Activated naive CD4-positive, alpha-beta T cell treated with anti-CD3 and anti-CD28 coated beads for 36 hours (primary cell): ENCODE measurements at regions not wholly inside any gene's neighbourhood (a gene's known extent, or its start where the extent isn't known, plus 50 kb on each side); places are given as distances from the start of the nearest gene placed in this dataset.

Experiments used
- CTCF ChIA-PET: fragments of 350-600 bp; sonication (Branson Sonifier 250); formaldehyde crosslinking; loops from one replicate; lab custom pipeline; 2021; ENCODE audit warnings: antibody characterized with exemption; lab: Charles Lee
- DNase-seq: peaks from one replicate; pipeline ENCODE4 v3.0.0-alpha.2; 2020
- H3K27ac Mint-ChIP-seq: one replicate; pipeline ENCODE4 v1.8.0; 2021; ENCODE audit warnings: mild to moderate bottlenecking, mixed read lengths
- H3K27me3 Mint-ChIP-seq: one replicate; pipeline ENCODE4 v1.8.0; 2021; ENCODE audit warnings: low read depth, mixed read lengths
- H3K36me3 Mint-ChIP-seq: one replicate; pipeline ENCODE4 v1.8.0; 2021; ENCODE audit warnings: low read depth, mixed read lengths
- H3K4me1 Mint-ChIP-seq: one replicate; pipeline ENCODE4 v1.8.0; 2021; ENCODE audit warnings: low read depth, mixed read lengths
- H3K4me3 Mint-ChIP-seq: one replicate; pipeline ENCODE4 v1.8.0; 2021; ENCODE audit warnings: mild to moderate bottlenecking, moderate library complexity, mixed read lengths
- H3K9me3 Mint-ChIP-seq: one replicate; pipeline ENCODE4 v1.8.0; 2021; ENCODE audit warnings: mixed read lengths
- intact Hi-C: fragments of 100-400 bp; cut with micrococcal nuclease; formaldehyde crosslinking; loops from one replicate; pipeline ENCODE4 v1.15.1; 2023

DNA sequence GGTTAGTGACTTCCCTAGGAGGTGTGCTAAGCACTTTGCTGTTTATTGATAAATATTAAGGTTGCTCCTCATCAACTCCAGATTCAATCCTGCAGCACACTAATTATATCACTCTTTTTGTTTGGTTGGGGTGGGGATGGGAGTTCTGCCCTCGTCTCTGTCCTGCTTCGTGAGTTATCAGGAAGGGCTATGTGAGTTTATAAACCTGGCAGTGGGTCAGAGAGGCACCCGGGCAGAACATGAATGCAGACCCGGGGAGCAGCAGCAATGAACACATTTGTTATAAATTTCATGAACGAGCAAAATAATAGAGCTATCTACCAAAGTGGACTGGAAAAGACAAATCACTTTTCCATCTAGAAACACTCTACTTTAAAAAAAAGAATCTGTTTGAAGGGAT is 125.5 kb upstream of the WWC1 start:
- DNase-seq, result no peak
- H3K9me3 Mint-ChIP-seq, result no peaks in the 10 kb centered on the region
- peaks cover 2% of the 10 kb centered on the region for H3K27me3 Mint-ChIP-seq
- no peaks in the 10 kb centered on the region for H3K36me3 Mint-ChIP-seq
- intact Hi-C loops, result no loop called here
- H3K4me1 Mint-ChIP-seq, result peaks cover 4% of the 10 kb centered on the region
- H3K27ac Mint-ChIP-seq, result no peak overlapping the region
- CTCF ChIA-PET, result interaction anchor here (0.6 kb wide), 1 partner anchor 891 kb away, joined by 3 read pairs; no protein-coding TSS in a partner anchor
- no peak overlapping the region for H3K4me3 Mint-ChIP-seq

DNA sequence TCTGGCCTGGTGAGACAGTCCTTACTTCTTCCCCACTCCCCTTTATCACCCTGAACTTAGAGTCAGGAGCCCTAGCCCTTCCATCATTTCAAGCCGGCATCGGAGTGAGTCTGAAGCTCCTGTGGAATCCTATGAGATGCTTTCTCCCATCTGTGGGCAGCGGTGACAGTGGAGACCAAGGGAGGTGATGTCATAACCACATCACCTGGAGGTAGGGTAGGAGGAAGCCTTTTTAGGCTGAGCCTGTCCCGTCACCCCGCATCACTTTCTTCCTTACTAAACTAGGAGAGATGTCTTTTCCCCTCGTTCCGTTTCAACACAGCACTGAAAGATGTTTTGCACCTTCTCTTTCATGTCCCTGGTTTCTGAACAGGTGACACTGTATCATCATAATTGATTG is 124.1 kb upstream of the WWC1 start:
- no peaks in the 10 kb centered on the region for H3K9me3 Mint-ChIP-seq
- no peaks in the 10 kb centered on the region for H3K36me3 Mint-ChIP-seq
- H3K27me3 Mint-ChIP-seq, result peaks cover 2% of the 10 kb centered on the region
- DNase-seq, result no peak
- CTCF ChIA-PET, result no interaction called here
- H3K27ac Mint-ChIP-seq, result no peak overlapping the region
- H3K4me1 Mint-ChIP-seq, result peaks cover 4% of the 10 kb centered on the region
- no peak overlapping the region for H3K4me3 Mint-ChIP-seq
- intact Hi-C loops, result no loop called here

- Mint-ChIP-seq H3K36me3 (no peaks in the 10 kb centered on the region), H3K27me3 (peaks cover 2% of the 10 kb centered on the region), H3K27ac (no peak overlapping the region), H3K9me3 (no peaks in the 10 kb centered on the region), H3K4me1 (peaks cover 4% of the 10 kb centered on the region), H3K4me3 (no peak overlapping the region)
- CTCF ChIA-PET, result interaction anchor here (1.0 to 1.3 kb wide), 2 partner anchors 15 to 50 kb away, joined by 3 to 4 read pairs; no protein-coding TSS in a partner anchor
- intact Hi-C loops, result no loop called here
- DNase-seq, result no peak
These were observed 122.3 kb upstream of the WWC1 start for GRCh38 chr5:168168978-168169698.

- H3K4me1 Mint-ChIP-seq, result peaks cover 4% of the 10 kb centered on the region
- no peaks in the 10 kb centered on the region for H3K9me3 Mint-ChIP-seq
- peaks cover 2% of the 10 kb centered on the region for H3K27me3 Mint-ChIP-seq
- CTCF ChIA-PET, result interaction anchor here (0.8 to 1.0 kb wide), 2 partner anchors 10 to 15 kb away, joined by 3 read pairs; no protein-coding TSS in a partner anchor
- H3K4me3 Mint-ChIP-seq, result no peak overlapping the region
- no peak for DNase-seq
- H3K27ac Mint-ChIP-seq, result no peak overlapping the region
- intact Hi-C loops, result no loop called here
- no peaks in the 10 kb centered on the region for H3K36me3 Mint-ChIP-seq
These were observed 121.7 kb upstream of the WWC1 start for GRCh38 chr5:168169791-168170190.

- no peaks in the 10 kb centered on the region for H3K9me3 Mint-ChIP-seq
- DNase-seq, result no peak
- H3K4me1 Mint-ChIP-seq, result no peaks in the 10 kb centered on the region
- H3K27ac Mint-ChIP-seq, result no peak overlapping the region
- peaks cover 2% of the 10 kb centered on the region for H3K27me3 Mint-ChIP-seq
- no peak overlapping the region for H3K4me3 Mint-ChIP-seq
- no peaks in the 10 kb centered on the region for H3K36me3 Mint-ChIP-seq
- intact Hi-C loops, result no loop called here
- CTCF ChIA-PET, result interaction anchor here (0.6 kb wide), 1 partner anchor 26 kb away, joined by 4 read pairs; no protein-coding TSS in a partner anchor
These were observed 119.3 kb upstream of the WWC1 start for GRCh38 chr5:168171901-168172759.

- DNase-seq, result no peak
- Mint-ChIP-seq H3K4me3 (no peak overlapping the region), H3K4me1 (no peaks in the 10 kb centered on the region), H3K27ac (no peak overlapping the region), H3K36me3 (no peaks in the 10 kb centered on the region), H3K27me3 (no peaks in the 10 kb centered on the region), H3K9me3 (no peaks in the 10 kb centered on the region)
- intact Hi-C loops, result no loop called here
- CTCF ChIA-PET, result interaction anchor here (0.6 kb wide), 1 partner anchor 25 kb away, joined by 4 read pairs; no protein-coding TSS in a partner anchor
These were observed 118.7 kb upstream of the WWC1 start for GRCh38 chr5:168172760-168173223.

- H3K27ac Mint-ChIP-seq, result no peak overlapping the region
- no peak for DNase-seq
- intact Hi-C loops, result no loop called here
- H3K4me1 Mint-ChIP-seq, result no peaks in the 10 kb centered on the region
- H3K27me3 Mint-ChIP-seq, result no peaks in the 10 kb centered on the region
- no peak overlapping the region for H3K4me3 Mint-ChIP-seq
- CTCF ChIA-PET, result no interaction called here
- no peaks in the 10 kb centered on the region for H3K36me3 Mint-ChIP-seq
- no peaks in the 10 kb centered on the region for H3K9me3 Mint-ChIP-seq
These were observed 117.1 kb upstream of the WWC1 start for GRCh38 chr5:168174376-168174775.

DNA sequence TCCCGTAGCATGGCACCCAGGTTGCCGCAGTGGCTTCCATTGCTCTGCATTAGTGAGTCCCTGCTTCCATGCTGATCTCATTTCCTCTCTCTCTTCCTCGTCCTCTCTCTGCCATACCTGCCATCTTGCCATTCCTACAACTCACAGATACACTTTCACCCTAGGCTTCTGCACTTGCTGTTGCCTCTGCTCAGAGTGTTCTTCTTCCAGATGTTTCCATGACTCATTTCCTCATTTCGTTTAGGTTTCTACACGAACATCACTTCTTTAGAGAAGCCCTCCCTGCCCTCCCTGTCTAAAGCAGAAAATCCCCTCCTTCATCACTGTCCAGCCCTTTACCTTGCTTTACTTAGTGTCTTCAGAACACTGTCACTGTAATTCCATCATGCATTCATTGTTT is 115.2 kb upstream of the WWC1 start:
- H3K4me3 Mint-ChIP-seq, result no peak overlapping the region
- no peaks in the 10 kb centered on the region for H3K36me3 Mint-ChIP-seq
- CTCF ChIA-PET, result no interaction called here
- no peak overlapping the region for H3K27ac Mint-ChIP-seq
- H3K27me3 Mint-ChIP-seq, result no peaks in the 10 kb centered on the region
- intact Hi-C loops, result no loop called here
- no peak for DNase-seq
- no peaks in the 10 kb centered on the region for H3K9me3 Mint-ChIP-seq
- no peaks in the 10 kb centered on the region for H3K4me1 Mint-ChIP-seq

DNA sequence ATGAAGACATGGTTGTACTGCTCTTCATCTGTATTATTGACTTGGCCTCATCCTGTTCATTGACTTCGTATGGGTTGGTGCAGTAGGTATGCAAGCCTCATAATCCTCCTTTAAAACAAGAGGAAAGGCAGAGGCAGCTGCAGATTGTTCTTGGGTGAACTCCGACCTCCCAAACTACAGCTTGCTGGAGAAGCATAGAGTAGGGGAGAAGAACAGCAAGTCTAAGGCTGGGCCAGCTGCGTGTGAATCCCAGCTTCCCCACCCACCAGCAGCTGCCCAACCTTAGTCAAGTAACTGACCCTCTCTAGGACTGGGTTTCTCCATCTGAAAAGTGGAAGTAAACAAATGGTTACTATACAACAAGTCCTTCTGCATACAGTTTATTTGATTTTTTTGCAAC is 114.5 kb upstream of the WWC1 start:
- H3K27me3 Mint-ChIP-seq, result no peaks in the 10 kb centered on the region
- CTCF ChIA-PET, result no interaction called here
- no peaks in the 10 kb centered on the region for H3K36me3 Mint-ChIP-seq
- no peaks in the 10 kb centered on the region for H3K4me1 Mint-ChIP-seq
- no peak overlapping the region for H3K4me3 Mint-ChIP-seq
- H3K9me3 Mint-ChIP-seq, result no peaks in the 10 kb centered on the region
- no peak for DNase-seq
- H3K27ac Mint-ChIP-seq, result no peak overlapping the region
- intact Hi-C loops, result no loop called here

DNA sequence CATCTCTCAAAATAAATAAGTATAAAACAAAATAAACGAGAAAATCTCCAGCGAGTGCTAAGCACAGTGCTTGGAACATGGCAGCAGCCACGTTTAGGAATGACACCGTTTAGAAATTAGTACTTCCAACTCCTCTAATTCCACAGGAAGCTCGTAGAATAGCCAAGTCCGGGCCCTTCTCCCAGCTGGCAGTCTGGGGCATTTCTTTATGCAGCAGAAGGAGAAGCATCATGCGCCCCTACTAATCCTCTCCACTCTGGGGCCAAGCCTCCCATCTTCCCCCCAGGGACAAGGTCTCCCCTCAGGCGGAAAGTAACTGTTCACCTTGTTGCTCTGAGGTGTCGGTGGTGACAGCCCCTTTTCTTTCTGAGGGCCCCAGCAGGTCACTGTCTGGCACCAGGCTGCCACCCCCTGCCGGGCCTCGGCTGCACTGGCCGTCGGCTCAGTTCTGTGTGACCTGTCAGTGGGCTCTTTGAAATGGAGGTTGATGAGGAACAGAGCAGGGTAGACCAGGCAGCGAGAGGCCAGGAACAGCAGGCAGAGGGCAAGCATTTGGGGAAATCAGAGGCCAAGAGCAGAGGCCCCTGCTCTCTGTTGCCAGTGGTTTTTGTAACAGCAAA is 113.5 kb upstream of the WWC1 start:
- Mint-ChIP-seq H3K4me1 (no peaks in the 10 kb centered on the region), H3K27ac (no peak overlapping the region), H3K36me3 (no peaks in the 10 kb centered on the region), H3K9me3 (no peaks in the 10 kb centered on the region), H3K4me3 (no peak overlapping the region), H3K27me3 (no peaks in the 10 kb centered on the region)
- CTCF ChIA-PET, result no interaction called here
- no peak for DNase-seq
- intact Hi-C loops, result no loop called here

DNA sequence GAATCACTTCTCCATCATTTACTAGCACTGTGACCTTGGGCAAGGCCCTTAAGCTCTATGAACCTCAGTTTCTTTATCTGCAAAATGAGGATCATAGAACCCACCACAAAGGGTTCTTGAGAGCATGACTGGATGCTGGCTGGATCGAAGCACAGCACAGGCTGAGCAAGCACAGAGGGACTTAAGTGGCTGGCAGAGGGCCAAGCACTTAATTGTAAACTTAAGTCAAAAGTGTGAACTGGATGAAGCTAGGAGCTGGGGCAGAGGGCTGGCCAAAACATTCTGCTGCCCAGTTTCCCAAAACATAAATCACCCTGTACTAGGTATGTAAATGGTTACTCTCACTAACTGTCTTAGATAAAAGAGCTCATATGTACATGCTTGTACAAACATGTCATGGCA is 112.3 kb upstream of the WWC1 start:
- intact Hi-C loops, result no loop called here
- DNase-seq, result no peak
- H3K4me1 Mint-ChIP-seq, result no peaks in the 10 kb centered on the region
- CTCF ChIA-PET, result interaction anchor here (0.5 kb wide), 1 partner anchor 19 kb away, joined by 3 read pairs; no protein-coding TSS in a partner anchor
- H3K4me3 Mint-ChIP-seq, result no peak overlapping the region
- no peaks in the 10 kb centered on the region for H3K27me3 Mint-ChIP-seq
- H3K9me3 Mint-ChIP-seq, result no peaks in the 10 kb centered on the region
- H3K27ac Mint-ChIP-seq, result no peak overlapping the region
- H3K36me3 Mint-ChIP-seq, result no peaks in the 10 kb centered on the region

GRCh38 chr5:168182269-168182668 is 109.2 kb upstream of the WWC1 start:
- no peaks in the 10 kb centered on the region for H3K27me3 Mint-ChIP-seq
- no peak overlapping the region for H3K4me3 Mint-ChIP-seq
- H3K36me3 Mint-ChIP-seq, result no peaks in the 10 kb centered on the region
- no peak for DNase-seq
- no peak overlapping the region for H3K27ac Mint-ChIP-seq
- H3K4me1 Mint-ChIP-seq, result no peaks in the 10 kb centered on the region
- intact Hi-C loops, result no loop called here
- CTCF ChIA-PET, result no interaction called here
- no peaks in the 10 kb centered on the region for H3K9me3 Mint-ChIP-seq
